ENCODE measurements at regions not wholly inside any gene's neighbourhood (a gene's known extent, or its start where the extent isn't known, plus 50 kb on each side); places are given as distances from the start of the nearest gene placed in this dataset.

- TF ChIP-seq POLR2AphosphoS5 (IDR thresholded peaks at IDR 0.05; ENCODE audit: low read depth, low read length) (no peak), POLR2A (IDR thresholded peaks at IDR 0.05; ENCODE audit: low read depth, low read length) (no peak)
These were observed 158.8 kb upstream of the SRRM4 start for GRCh38 chr12:118822512-118822911.

All from GM12891 (cell line).